ENCODE measurements at regions not wholly inside any gene's neighbourhood (a gene's known extent, or its start where the extent isn't known, plus 50 kb on each side); places are given as distances from the start of the nearest gene placed in this dataset.

DNA sequence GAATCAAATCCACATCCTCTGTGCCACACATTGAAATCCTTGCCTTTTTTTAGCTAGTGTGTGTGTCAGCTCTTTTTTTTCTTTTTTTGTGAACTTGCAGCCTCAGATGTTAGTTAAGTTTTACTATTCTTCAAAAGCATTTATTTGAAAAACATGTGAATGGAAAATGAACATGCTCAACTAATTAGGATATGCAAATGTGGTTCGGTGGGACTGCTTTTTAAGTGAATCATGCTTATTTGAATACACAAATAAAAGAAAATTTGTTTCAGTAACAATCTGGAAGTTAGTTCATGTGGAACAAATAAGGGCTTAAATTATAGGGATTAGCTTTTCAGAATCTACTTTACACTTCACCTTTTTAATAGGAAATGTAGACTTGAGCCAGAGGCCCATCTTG, 751.5 kb upstream of the FAM241A start:
- no peak for TF ChIP-seq POLR2AphosphoS5 (IDR thresholded peaks at IDR 0.05; ENCODE audit: borderline replicate concordance, low read depth, low read length)
- no peak for TF ChIP-seq EZH2 (IDR thresholded peaks at IDR 0.05)

All from SK-N-MC (cell line).